DOHH2 (cell line): ENCODE measurements at regions not wholly inside any gene's neighbourhood (a gene's known extent, or its start where the extent isn't known, plus 50 kb on each side); places are given as distances from the start of the nearest gene placed in this dataset.

Experiments
- H3F3A ChIP-seq: fragments of 200-600 bp; sonication (generic), shearing (Covaris generic); 2 replicates; pipeline ENCODE4 v1.6.0; 2016; ENCODE audit warnings: antibody characterized with exemption, mild to moderate bottlenecking; ENCODE audit not compliant: control insufficient read depth, insufficient read depth
- H3K27ac ChIP-seq: fragments of 200-600 bp; sonication (generic); 2 replicates; pipeline ENCODE4 v1.5.1; 2014; ENCODE audit warnings: low read depth, mild to moderate bottlenecking, low read length, moderate library complexity
- H3K27me3 ChIP-seq: fragments of 200-600 bp; sonication (generic); 2 replicates; pipeline ENCODE4 v1.6.1; 2014; ENCODE audit warnings: mild to moderate bottlenecking, low read length, mixed read lengths; ENCODE audit not compliant: control insufficient read depth
- H3K36me3 ChIP-seq: fragments of 200-600 bp; sonication (generic); 2 replicates; pipeline ENCODE4 v1.6.1; 2014; ENCODE audit warnings: mild to moderate bottlenecking, low read length, moderate library complexity, mixed read lengths; ENCODE audit not compliant: control insufficient read depth
- H3K4me1 ChIP-seq: fragments of 200-600 bp; sonication (generic); 2 replicates; pipeline ENCODE4 v1.6.1; 2014; ENCODE audit warnings: mild to moderate bottlenecking, low read length, mixed read lengths; ENCODE audit not compliant: control insufficient read depth
- H3K4me2 ChIP-seq: fragments of 200-600 bp; sonication (generic); 2 replicates; pipeline ENCODE4 v1.6.0; 2014; ENCODE audit warnings: mild to moderate bottlenecking, low read length, moderate library complexity
- H3K4me3 ChIP-seq: fragments of 200-600 bp; sonication (generic); 2 replicates; pipeline ENCODE4 v1.5.1; 2014; ENCODE audit warnings: mild to moderate bottlenecking, low read length, mixed read lengths
- H3K79me2 ChIP-seq: fragments of 200-600 bp; sonication (generic); 2 replicates; pipeline ENCODE4 v1.6.1; 2014; ENCODE audit warnings: mild to moderate bottlenecking, low read length, mixed read lengths; ENCODE audit not compliant: control insufficient read depth
- H3K9me2 ChIP-seq: fragments of 200-600 bp; sonication (generic); replicated peaks from 2 replicates; pipeline ENCODE4 v1.6.1; 2014; ENCODE audit warnings: mild to moderate bottlenecking, low read length, mixed read lengths; ENCODE audit not compliant: control insufficient read depth
- H3K9me3 ChIP-seq: fragments of 200-600 bp; sonication (generic); 2 replicates; pipeline ENCODE4 v1.6.1; 2014; ENCODE audit warnings: antibody characterized with exemption, low read length, mixed read lengths; ENCODE audit not compliant: control insufficient read depth, insufficient read depth
- H4K20me1 ChIP-seq: fragments of 200-600 bp; sonication (generic); 2 replicates; pipeline ENCODE4 v1.6.0; 2014; ENCODE audit warnings: low read depth, mild to moderate bottlenecking, antibody characterized with exemption, low read length, moderate library complexity; ENCODE audit not compliant: control insufficient read depth, insufficient read depth
- CTCF ChIP-seq: fragments of 200-600 bp; sonication (generic); IDR thresholded peaks from one replicate; pipeline ENCODE4 v1.5.1; 2014; ENCODE audit warnings: antibody characterized with exemption, mild to moderate bottlenecking, low read depth, low read length; ENCODE audit not compliant: poor library complexity, severe bottlenecking
- EZH2phosphoT487 ChIP-seq: fragments of 200-600 bp; sonication (generic); IDR thresholded peaks from 2 replicates; pipeline ENCODE4 v1.6.1; 2017; ENCODE audit warnings: borderline replicate concordance, mild to moderate bottlenecking, antibody characterized with exemption, low read length, moderate library complexity, mixed read lengths

- Histone ChIP-seq H3K36me3 (no peaks in the 10 kb centered on the region), H3K4me1 (no peaks in the 10 kb centered on the region), H4K20me1 (no peaks in the 10 kb centered on the region), H3K79me2 (no peaks in the 10 kb centered on the region), H3K27me3 (no peaks in the 10 kb centered on the region), H3K4me2 (no peak overlapping the region), H3K4me3 (no peak overlapping the region), H3K9me2 (no peaks in the 10 kb centered on the region), H3K9me3 (no peaks in the 10 kb centered on the region), H3F3A (no peaks in the 10 kb centered on the region), H3K27ac (no peak overlapping the region)
- TF ChIP-seq CTCF = no peak
- no peak for TF ChIP-seq EZH2phosphoT487
Observed at GRCh38 chr12:77522247-77522646, 308.4 kb upstream of the NAV3 start.

- Histone ChIP-seq H3K4me3 (no peak overlapping the region), H3K36me3 (no peaks in the 10 kb centered on the region), H3K27me3 (no peaks in the 10 kb centered on the region), H3F3A (no peaks in the 10 kb centered on the region), H3K27ac (no peak overlapping the region), H3K4me2 (no peak overlapping the region), H3K4me1 (no peaks in the 10 kb centered on the region), H3K9me3 (no peaks in the 10 kb centered on the region), H3K9me2 (no peaks in the 10 kb centered on the region), H4K20me1 (no peaks in the 10 kb centered on the region), H3K79me2 (no peaks in the 10 kb centered on the region)
- no peak for TF ChIP-seq CTCF
- no peak for TF ChIP-seq EZH2phosphoT487
Observed at GRCh38 chr12:77521508-77522115, 309.1 kb upstream of the NAV3 start.

- TF ChIP-seq EZH2phosphoT487 = no peak
- no peak for TF ChIP-seq CTCF
- no peaks in the 10 kb centered on the region for H3K4me1 ChIP-seq
- no peaks in the 10 kb centered on the region for H4K20me1 ChIP-seq
- H3K79me2 ChIP-seq = no peaks in the 10 kb centered on the region
- no peak overlapping the region for H3K4me2 ChIP-seq
- no peaks in the 10 kb centered on the region for H3K27me3 ChIP-seq
- no peaks in the 10 kb centered on the region for H3K9me2 ChIP-seq
- no peaks in the 10 kb centered on the region for H3F3A ChIP-seq
- no peaks in the 10 kb centered on the region for H3K36me3 ChIP-seq
- no peak overlapping the region for H3K4me3 ChIP-seq
- H3K9me3 ChIP-seq = no peaks in the 10 kb centered on the region
- no peak overlapping the region for H3K27ac ChIP-seq
Observed at GRCh38 chr12:77514511-77514910, 316.2 kb upstream of the NAV3 start.
